GM06990 (cell line): ENCODE measurements at regions not wholly inside any gene's neighbourhood (a gene's known extent, or its start where the extent isn't known, plus 50 kb on each side); places are given as distances from the start of the nearest gene placed in this dataset.

Source experiments
- DNase-seq: peaks from one replicate; pipeline ENCODE4 v3.0.0-alpha.2; 2011; ENCODE audit not compliant: insufficient read length; ENCODE audit errors: extremely low read depth
- H3K27me3 ChIP-seq: replicated peaks from 2 replicates; pipeline ENCODE4 v1.6.0; 2011; ENCODE audit warnings: low read length; ENCODE audit not compliant: control insufficient read depth, insufficient read depth
- H3K36me3 ChIP-seq: 2 replicates; pipeline ENCODE4 v1.5.1; 2011; ENCODE audit warnings: low read length; ENCODE audit not compliant: control insufficient read depth, insufficient read depth
- H3K4me3 ChIP-seq: replicated peaks from 2 replicates; pipeline ENCODE4 v1.5.1; 2011; ENCODE audit warnings: low read depth, mild to moderate bottlenecking, control low read depth, low read length
- CTCF ChIP-seq: IDR thresholded peaks from 2 replicates; pipeline ENCODE4 v1.5.1; 2011; ENCODE audit warnings: low read length, control low read depth, mild to moderate bottlenecking, inconsistent platforms; ENCODE audit not compliant: insufficient read depth, poor library complexity, severe bottlenecking

GRCh38 chr3:14288833-14289451, 110.3 kb downstream of the LSM3 start:
- no peak for DNase-seq
- H3K4me3 ChIP-seq = no peak overlapping the region
- TF ChIP-seq CTCF = no peak
- H3K36me3 ChIP-seq = no peaks in the 10 kb centered on the region
- peaks cover 2% of the 10 kb centered on the region for H3K27me3 ChIP-seq

GRCh38 chr3:14289590-14290461, 111.2 kb downstream of the LSM3 start:
- DNase-seq = no peak
- H3K36me3 ChIP-seq = no peaks in the 10 kb centered on the region
- no peak for TF ChIP-seq CTCF

GRCh38 chr3:14290631-14291385, 111.6 kb upstream of the SLC6A6 start:
- H3K27me3 ChIP-seq = peaks cover 2% of the 10 kb centered on the region
- H3K4me3 ChIP-seq = no peak overlapping the region
- TF ChIP-seq CTCF = no peak
- no peak for DNase-seq
- H3K36me3 ChIP-seq = no peaks in the 10 kb centered on the region

More at GRCh38 chr3:14289590-14290461, 111.2 kb downstream of the LSM3 start:
- Histone ChIP-seq H3K4me3 (no peak overlapping the region), H3K27me3 (peaks cover 2% of the 10 kb centered on the region)

- no peaks in the 10 kb centered on the region; the same call in 1 of the 2 replicates for H3K27me3 ChIP-seq
- no peak for TF ChIP-seq CTCF
- no peak overlapping the region for H3K4me3 ChIP-seq
- no peaks in the 10 kb centered on the region for H3K36me3 ChIP-seq
- no peak for DNase-seq
Observed at GRCh38 chr3:14295037-14295436, 107.4 kb upstream of the SLC6A6 start.

GRCh38 chr3:14295801-14296200, 106.6 kb upstream of the SLC6A6 start:
- no peak overlapping the region for H3K4me3 ChIP-seq
- DNase-seq = no peak
- no peaks in the 10 kb centered on the region for H3K36me3 ChIP-seq
- no peaks in the 10 kb centered on the region; the same call in 1 of the 2 replicates for H3K27me3 ChIP-seq
- no peak for TF ChIP-seq CTCF
